H9 (cell line): ENCODE measurements at regions not wholly inside any gene's neighbourhood (a gene's known extent, or its start where the extent isn't known, plus 50 kb on each side); places are given as distances from the start of the nearest gene placed in this dataset.

Source experiments
- DNase-seq: peaks from one replicate; pipeline ENCODE4 v3.0.0-alpha.2; 2017
- H2AFZ ChIP-seq: one replicate; pipeline ENCODE4 v1.6.1; 2013; ENCODE audit warnings: mild to moderate bottlenecking, low read length, control low read depth, moderate library complexity
- H2AK5ac ChIP-seq: 2 replicates; pipeline ENCODE4 v1.6.1; 2013; ENCODE audit warnings: low read length, control low read depth, mixed read lengths; ENCODE audit not compliant: insufficient read length
- H2BK120ac ChIP-seq: one replicate; pipeline ENCODE4 v1.6.1; 2013; ENCODE audit warnings: low read depth, mild to moderate bottlenecking, low read length, control low read depth, inconsistent platforms; ENCODE audit not compliant: poor library complexity, severe bottlenecking
- H2BK12ac ChIP-seq: 2 replicates; pipeline ENCODE4 v1.6.1; 2013; ENCODE audit warnings: low read length, control low read depth, mixed read lengths, low read depth; ENCODE audit not compliant: insufficient read length
- H2BK15ac ChIP-seq: 2 replicates; pipeline ENCODE4 v1.6.1; 2013; ENCODE audit warnings: low read depth, low read length, control low read depth
- H2BK20ac ChIP-seq: one replicate; pipeline ENCODE4 v1.6.1; 2013; ENCODE audit warnings: low read depth, mild to moderate bottlenecking, low read length, control low read depth, inconsistent platforms; ENCODE audit not compliant: poor library complexity, severe bottlenecking
- H2BK5ac ChIP-seq: 2 replicates; pipeline ENCODE4 v1.6.1; 2013; ENCODE audit warnings: low read length, control low read depth, mixed read lengths; ENCODE audit not compliant: insufficient read length
- H3K14ac ChIP-seq: 2 replicates; pipeline ENCODE4 v1.6.1; 2013; ENCODE audit warnings: low read length, control low read depth; ENCODE audit not compliant: insufficient read depth
- H3K18ac ChIP-seq: 2 replicates; pipeline ENCODE4 v1.6.1; 2013; ENCODE audit warnings: low read depth, mild to moderate bottlenecking, mixed read lengths, low read length, control low read depth; ENCODE audit not compliant: insufficient read length
- H3K23ac ChIP-seq: 2 replicates; pipeline ENCODE4 v1.6.1; 2013; ENCODE audit warnings: low read length, control low read depth, mixed read lengths, low read depth; ENCODE audit not compliant: insufficient read length
- H3K23me2 ChIP-seq: 2 replicates; pipeline ENCODE4 v1.6.1; 2013; ENCODE audit warnings: low read depth, mild to moderate bottlenecking, mixed read lengths, low read length, control low read depth; ENCODE audit not compliant: insufficient read length, poor library complexity, severe bottlenecking
- H3K27ac ChIP-seq: 2 replicates; pipeline ENCODE4 v1.5.1; 2013; ENCODE audit warnings: low read length, control low read depth, mixed read lengths, low read depth; ENCODE audit not compliant: insufficient read length
- H3K27me3 ChIP-seq: 2 replicates; pipeline ENCODE4 v1.6.1; 2013; ENCODE audit warnings: low read length, control low read depth, inconsistent platforms; ENCODE audit not compliant: insufficient read depth
- H3K4ac ChIP-seq: 2 replicates; pipeline ENCODE4 v1.6.1; 2013; ENCODE audit warnings: low read depth, mild to moderate bottlenecking, control low read depth, inconsistent platforms, low read length, moderate library complexity
- H3K4me1 ChIP-seq: 2 replicates; pipeline ENCODE4 v1.6.1; 2013; ENCODE audit warnings: low read length, control low read depth, inconsistent platforms; ENCODE audit not compliant: insufficient read depth
- H3K4me2 ChIP-seq: 2 replicates; pipeline ENCODE4 v1.6.1; 2013; ENCODE audit warnings: low read length, control low read depth, mixed read lengths; ENCODE audit not compliant: insufficient read length, insufficient read depth
- H3K56ac ChIP-seq: 2 replicates; pipeline ENCODE4 v1.6.1; 2013; ENCODE audit warnings: low read depth, mild to moderate bottlenecking, mixed read lengths, low read length, control low read depth; ENCODE audit not compliant: insufficient read length
- H3K79me1 ChIP-seq: 2 replicates; pipeline ENCODE4 v1.6.1; 2013; ENCODE audit warnings: low read depth, mild to moderate bottlenecking, moderate library complexity, low read length, control low read depth, inconsistent platforms; ENCODE audit not compliant: insufficient read depth, poor library complexity, severe bottlenecking
- H3K79me2 ChIP-seq: 2 replicates; pipeline ENCODE4 v1.6.1; 2013; ENCODE audit warnings: low read length, control low read depth, inconsistent platforms; ENCODE audit not compliant: insufficient read depth
- H3K9ac ChIP-seq: 2 replicates; pipeline ENCODE4 v1.6.1; 2013; ENCODE audit warnings: low read length, control low read depth, mixed read lengths; ENCODE audit not compliant: insufficient read length; ENCODE audit errors: extremely low read depth
- H3K9me3 ChIP-seq: one replicate; pipeline ENCODE4 v1.6.1; 2013; ENCODE audit warnings: low read depth, low read length, inconsistent platforms; ENCODE audit not compliant: control insufficient read depth
- H3T11ph ChIP-seq: one replicate; pipeline ENCODE4 v1.6.1; 2013; ENCODE audit warnings: mild to moderate bottlenecking, low read length, control low read depth, inconsistent platforms
- H4K20me1 ChIP-seq: one replicate; pipeline ENCODE4 v1.6.1; 2013; ENCODE audit not compliant: control insufficient read depth, insufficient read length, insufficient read depth
- H4K5ac ChIP-seq: 2 replicates; pipeline ENCODE4 v1.6.1; 2013; ENCODE audit warnings: low read depth, mild to moderate bottlenecking, mixed read lengths, low read length, control low read depth; ENCODE audit not compliant: insufficient read length
- H4K8ac ChIP-seq: replicated peaks from 2 replicates; pipeline ENCODE4 v1.6.1; 2013; ENCODE audit warnings: low read length, control low read depth, mixed read lengths, low read depth; ENCODE audit not compliant: insufficient read length
- H4K91ac ChIP-seq: 2 replicates; pipeline ENCODE4 v1.6.1; 2013; ENCODE audit warnings: low read depth, mild to moderate bottlenecking, moderate library complexity, mixed read lengths, low read length, control low read depth; ENCODE audit not compliant: insufficient read length
- H3K27ac Mint-ChIP-seq, 3 experiments: 2 replicates in 2 of 3; 3 replicates in 1 of 3; pipeline ENCODE4 v1.8.0; 2020 to 2021; ENCODE audit warnings: mixed read lengths in 3 of 3, mild to moderate bottlenecking in 1 of 3, moderate library complexity in 1 of 3
- H3K27me3 Mint-ChIP-seq: 2 replicates; pipeline ENCODE4 v1.8.0; 2021; ENCODE audit warnings: low read depth, mild to moderate bottlenecking, moderate library complexity, mixed read lengths
- H3K36me3 Mint-ChIP-seq, 3 experiments: 2 replicates in 2 of 3; 3 replicates in 1 of 3; pipeline ENCODE4 v1.8.0; 2020 to 2021; ENCODE audit warnings: low read depth in 3 of 3, mixed read lengths in 3 of 3; ENCODE audit not compliant: insufficient read depth in 1 of 3
- H3K4me1 Mint-ChIP-seq, 2 experiments: 2 replicates each; pipeline ENCODE4 v1.8.0; 2020; ENCODE audit warnings: mixed read lengths in 2 of 2
- H3K4me3 Mint-ChIP-seq, 2 experiments: 2 replicates in 1 of 2; 3 replicates in 1 of 2; pipeline ENCODE4 v1.8.0; 2020 to 2021; ENCODE audit warnings: mild to moderate bottlenecking in 2 of 2, mixed read lengths in 2 of 2, moderate library complexity in 1 of 2
- H3K9me3 Mint-ChIP-seq, 2 experiments: 2 replicates in 1 of 2; 3 replicates in 1 of 2; pipeline ENCODE4 v1.8.0; 2020; ENCODE audit warnings: mild to moderate bottlenecking in 2 of 2, mixed read lengths in 2 of 2, moderate library complexity in 1 of 2
- WGBS: extraction: QIAGEN DNeasy Blood & Tissue Kit; methylation state at CpG from one replicate; pipeline ENCODE4 v1.1.7; 2013; ENCODE audit warnings: missing lambda C conversion rate, low lambda C conversion rate, mixed read lengths; ENCODE audit not compliant: insufficient read length; ENCODE audit errors: extremely low coverage; 5-methylcytosine and 5-hydroxymethylcytosine counted together
- TF ChIP-seq, protein P1 (sequence below): fragments of 200-600 bp; sonication (generic); conservative IDR thresholded peaks from 3 replicates; pipeline ENCODE4 v1.8.0; 2021; ENCODE audit warnings: antibody characterized with exemption, mild to moderate bottlenecking

DNA sequence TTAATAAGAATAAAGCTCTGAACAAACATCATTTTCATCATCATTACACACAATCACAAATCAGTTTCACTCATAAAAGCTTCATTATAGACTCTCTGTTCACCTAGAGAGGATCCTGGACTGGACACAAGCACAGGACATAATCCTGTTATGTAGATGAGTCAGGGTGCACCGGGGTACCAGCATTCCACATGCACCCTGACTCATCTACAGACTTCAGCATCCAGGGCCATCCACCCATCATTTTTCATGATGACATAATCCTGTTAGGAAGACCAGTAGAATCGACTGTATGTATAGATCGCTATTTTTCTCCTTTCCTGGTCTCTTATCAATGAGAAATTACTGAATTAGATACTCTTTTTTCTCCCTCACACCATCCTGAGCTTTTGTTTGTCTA is 73.7 kb upstream of the PIK3C3 start:
- Histone ChIP-seq H4K5ac (no peak overlapping the region), H2BK15ac (no peak overlapping the region), H3T11ph (no peak overlapping the region), H2BK5ac (no peak overlapping the region), H3K27ac (no peak overlapping the region), H4K91ac (no peak overlapping the region), H3K14ac (no peak overlapping the region), H3K9me3 (no peaks in the 10 kb centered on the region), H4K8ac (no peak overlapping the region), H2AK5ac (no peak overlapping the region), H4K20me1 (no peaks in the 10 kb centered on the region), H3K4me1 (no peaks in the 10 kb centered on the region; the same call in 1 of the 2 replicates), H3K79me2 (no peaks in the 10 kb centered on the region), H3K9ac (no peak overlapping the region), H2BK120ac (no peak overlapping the region), H3K4me2 (no peak overlapping the region), H3K18ac (no peak overlapping the region), H2BK20ac (no peak overlapping the region), H3K4ac (no peak overlapping the region), H2AFZ (no peak overlapping the region), H3K27me3 (no peaks in the 10 kb centered on the region), H2BK12ac (no peak overlapping the region), H3K79me1 (no peaks in the 10 kb centered on the region), H3K23ac (no peak overlapping the region), H3K23me2 (no peaks in the 10 kb centered on the region), H3K56ac (no peak overlapping the region)
- Mint-ChIP-seq H3K4me3 (no peak overlapping the region), H3K4me1 (no peaks in the 10 kb centered on the region), H3K27me3 (no peaks in the 10 kb centered on the region), H3K36me3 (no peaks in the 10 kb centered on the region), H3K27ac (no peak overlapping the region), H3K9me3 (no peaks in the 10 kb centered on the region)
- no peak for DNase-seq
- WGBS: no CpG with 5 or more reads among the region's 3 CpGs
- TF ChIP-seq, protein P1, sequence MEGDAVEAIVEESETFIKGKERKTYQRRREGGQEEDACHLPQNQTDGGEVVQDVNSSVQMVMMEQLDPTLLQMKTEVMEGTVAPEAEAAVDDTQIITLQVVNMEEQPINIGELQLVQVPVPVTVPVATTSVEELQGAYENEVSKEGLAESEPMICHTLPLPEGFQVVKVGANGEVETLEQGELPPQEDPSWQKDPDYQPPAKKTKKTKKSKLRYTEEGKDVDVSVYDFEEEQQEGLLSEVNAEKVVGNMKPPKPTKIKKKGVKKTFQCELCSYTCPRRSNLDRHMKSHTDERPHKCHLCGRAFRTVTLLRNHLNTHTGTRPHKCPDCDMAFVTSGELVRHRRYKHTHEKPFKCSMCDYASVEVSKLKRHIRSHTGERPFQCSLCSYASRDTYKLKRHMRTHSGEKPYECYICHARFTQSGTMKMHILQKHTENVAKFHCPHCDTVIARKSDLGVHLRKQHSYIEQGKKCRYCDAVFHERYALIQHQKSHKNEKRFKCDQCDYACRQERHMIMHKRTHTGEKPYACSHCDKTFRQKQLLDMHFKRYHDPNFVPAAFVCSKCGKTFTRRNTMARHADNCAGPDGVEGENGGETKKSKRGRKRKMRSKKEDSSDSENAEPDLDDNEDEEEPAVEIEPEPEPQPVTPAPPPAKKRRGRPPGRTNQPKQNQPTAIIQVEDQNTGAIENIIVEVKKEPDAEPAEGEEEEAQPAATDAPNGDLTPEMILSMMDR: no peak
